DMS53 treated with DMSO at 0.1 percent for 48 hours (cell line): ENCODE measurements at regions not wholly inside any gene's neighbourhood (a gene's known extent, or its start where the extent isn't known, plus 50 kb on each side); places are given as distances from the start of the nearest gene placed in this dataset.
"Not testable (repeated sequence)": the region's sequence is repeated elsewhere in the genome, so short reads cannot be mapped to it uniquely, and the experiment has no call there.

ENCODE experiments used
- DNase-seq: peaks from one replicate; lab custom pipeline; 2025; ENCODE audit not compliant: unreplicated experiment; lab: John Stamatoyannopoulos, UW

GRCh38 chr10:78335691-78336401 is 302.2 kb downstream of the RPS24 start:
- DNase-seq: peak; percentile 74

- DNase-seq: no peak
These were observed 302.7 kb downstream of the RPS24 start for GRCh38 chr10:78336402-78336791.

- no peak for DNase-seq
These were observed 303.4 kb downstream of the RPS24 start for GRCh38 chr10:78337016-78337415.

- no peak for DNase-seq
These were observed 304.2 kb downstream of the RPS24 start for GRCh38 chr10:78337646-78338391.

- no peak for DNase-seq
These were observed 305.1 kb downstream of the RPS24 start for GRCh38 chr10:78338717-78339116.

GRCh38 chr10:78339251-78339650 is 305.6 kb downstream of the RPS24 start:
- DNase-seq: no peak

- no peak for DNase-seq
These were observed 308.4 kb downstream of the RPS24 start for GRCh38 chr10:78341953-78342614.

- no peak for DNase-seq
These were observed 309.4 kb downstream of the RPS24 start for GRCh38 chr10:78342827-78343653.

- not testable (repeated sequence) for DNase-seq
These were observed 310.6 kb downstream of the RPS24 start for GRCh38 chr10:78344257-78344656.

- DNase-seq: not testable (repeated sequence)
These were observed 311.9 kb downstream of the RPS24 start for GRCh38 chr10:78345515-78345914.

- no peak for DNase-seq
These were observed 313.1 kb downstream of the RPS24 start for GRCh38 chr10:78346721-78347120.

GRCh38 chr10:78348411-78349164 is 314.9 kb downstream of the RPS24 start:
- no peak for DNase-seq

- DNase-seq: no peak
These were observed 315.5 kb downstream of the RPS24 start for GRCh38 chr10:78349165-78349516.

GRCh38 chr10:78349911-78350663 is 316.4 kb downstream of the RPS24 start:
- no peak for DNase-seq

- no peak for DNase-seq
These were observed 317.6 kb downstream of the RPS24 start for GRCh38 chr10:78351283-78351682.

GRCh38 chr10:78351809-78352208 is 318.1 kb downstream of the RPS24 start:
- DNase-seq: no peak

GRCh38 chr10:78353636-78354035 is 320.0 kb downstream of the RPS24 start:
- no peak for DNase-seq

GRCh38 chr10:78354101-78354500 is 320.4 kb downstream of the RPS24 start:
- DNase-seq: no peak

GRCh38 chr10:78356291-78356900 is 322.7 kb downstream of the RPS24 start:
- DNase-seq: no peak
